ENCODE measurements at regions not wholly inside any gene's neighbourhood (a gene's known extent, or its start where the extent isn't known, plus 50 kb on each side); places are given as distances from the start of the nearest gene placed in this dataset.

GRCh38 chr7:132641238-132641637 is 65.0 kb upstream of the PLXNA4 start:
- TF ChIP-seq, protein P1, sequence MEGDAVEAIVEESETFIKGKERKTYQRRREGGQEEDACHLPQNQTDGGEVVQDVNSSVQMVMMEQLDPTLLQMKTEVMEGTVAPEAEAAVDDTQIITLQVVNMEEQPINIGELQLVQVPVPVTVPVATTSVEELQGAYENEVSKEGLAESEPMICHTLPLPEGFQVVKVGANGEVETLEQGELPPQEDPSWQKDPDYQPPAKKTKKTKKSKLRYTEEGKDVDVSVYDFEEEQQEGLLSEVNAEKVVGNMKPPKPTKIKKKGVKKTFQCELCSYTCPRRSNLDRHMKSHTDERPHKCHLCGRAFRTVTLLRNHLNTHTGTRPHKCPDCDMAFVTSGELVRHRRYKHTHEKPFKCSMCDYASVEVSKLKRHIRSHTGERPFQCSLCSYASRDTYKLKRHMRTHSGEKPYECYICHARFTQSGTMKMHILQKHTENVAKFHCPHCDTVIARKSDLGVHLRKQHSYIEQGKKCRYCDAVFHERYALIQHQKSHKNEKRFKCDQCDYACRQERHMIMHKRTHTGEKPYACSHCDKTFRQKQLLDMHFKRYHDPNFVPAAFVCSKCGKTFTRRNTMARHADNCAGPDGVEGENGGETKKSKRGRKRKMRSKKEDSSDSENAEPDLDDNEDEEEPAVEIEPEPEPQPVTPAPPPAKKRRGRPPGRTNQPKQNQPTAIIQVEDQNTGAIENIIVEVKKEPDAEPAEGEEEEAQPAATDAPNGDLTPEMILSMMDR (IDR thresholded peaks at IDR 0.05): no peak
- TF ChIP-seq POLR2AphosphoS5 (IDR thresholded peaks at IDR 0.05; ENCODE audit: insufficient read depth in 1 of 2, low read depth in 1 of 2) (no peak), POLR2A (IDR thresholded peaks at IDR 0.05) (no peak)

Measured in vagina (tissue), 2 donors.